CD4-positive, alpha-beta T cell (primary cell): ENCODE measurements at regions not wholly inside any gene's neighbourhood (a gene's known extent, or its start where the extent isn't known, plus 50 kb on each side); places are given as distances from the start of the nearest gene placed in this dataset.

Source experiments
- ATAC-seq: fragments of 200-7000 bp; cut with Tn5 transposase; one replicate; pipeline ENCODE4 v1.10.0; 2022; ENCODE audit warnings: mild to moderate bottlenecking; ENCODE audit not compliant: poor library complexity
- CTCF ChIA-PET: fragments of 350-600 bp; sonication (Branson Sonifier 250); formaldehyde crosslinking; loops from one replicate; lab custom pipeline; 2021; ENCODE audit warnings: antibody characterized with exemption, inconsistent platforms; lab: Charles Lee
- POLR2A ChIA-PET: fragments of 350-600 bp; sonication (Branson Sonifier 250); formaldehyde crosslinking; loops from one replicate; lab custom pipeline; 2021; ENCODE audit warnings: antibody characterized with exemption, inconsistent platforms; lab: Charles Lee
- DNase-seq, 14 experiments: peaks; one replicate each; pipeline ENCODE4 v3.0.0-alpha.2; 2013 to 2020; ENCODE audit warnings: mixed read lengths in 2 of 14
- H3K27ac ChIP-seq, 2 donors: one replicate each; pipeline versions ENCODE4 v1.5.1 to v1.7.0; 2013; ENCODE audit warnings: low read length in 2 of 2, low read depth in 1 of 2, mild to moderate bottlenecking in 1 of 2
- H3K27me3 ChIP-seq, 2 experiments: 1 replicate in 1 of 2; 2 replicates in 1 of 2; pipeline versions ENCODE4 v1.6.1 to v1.7.0; 2013; ENCODE audit warnings: low read length in 2 of 2, control low read depth in 1 of 2, mild to moderate bottlenecking in 1 of 2, moderate library complexity in 1 of 2; ENCODE audit not compliant: insufficient read depth in 2 of 2, control insufficient read depth in 1 of 2
- H3K36me3 ChIP-seq: one replicate; pipeline ENCODE4 v1.6.1; 2013; ENCODE audit warnings: low read length, control low read depth; ENCODE audit not compliant: insufficient read depth
- H3K4me1 ChIP-seq: one replicate; pipeline ENCODE4 v1.6.1; 2013; ENCODE audit warnings: low read length, control low read depth; ENCODE audit not compliant: insufficient read depth
- H3K4me3 ChIP-seq: one replicate; pipeline ENCODE4 v1.5.1; 2013; ENCODE audit warnings: mild to moderate bottlenecking, low read length, moderate library complexity
- H3K9me3 ChIP-seq, 2 experiments: 1 replicate in 1 of 2; 2 replicates in 1 of 2; pipeline versions ENCODE4 v1.6.1 to v1.7.0; 2013; ENCODE audit warnings: low read length in 2 of 2, mild to moderate bottlenecking in 2 of 2, control low read depth in 1 of 2, moderate library complexity in 1 of 2; ENCODE audit not compliant: control insufficient read depth in 1 of 2, insufficient read depth in 1 of 2
- H3K27ac Mint-ChIP-seq: one replicate; pipeline ENCODE4 v1.8.0; 2020; ENCODE audit warnings: mixed read lengths
- H3K27me3 Mint-ChIP-seq: one replicate; pipeline ENCODE4 v1.8.0; 2021; ENCODE audit warnings: mixed read lengths
- H3K36me3 Mint-ChIP-seq: one replicate; pipeline ENCODE4 v1.8.0; 2021; ENCODE audit warnings: low read depth, mixed read lengths
- H3K4me1 Mint-ChIP-seq: one replicate; pipeline ENCODE4 v1.8.0; 2021; ENCODE audit warnings: low read depth, mixed read lengths
- H3K4me3 Mint-ChIP-seq: one replicate; pipeline ENCODE4 v1.8.0; 2020; ENCODE audit warnings: mild to moderate bottlenecking, mixed read lengths
- H3K9me3 Mint-ChIP-seq: one replicate; pipeline ENCODE4 v1.8.0; 2020; ENCODE audit warnings: mixed read lengths
- intact Hi-C, 2 experiments: fragments of 100-400 bp; cut with DNase I in 1 of 2; cut with micrococcal nuclease in 1 of 2; formaldehyde crosslinking; loops; one replicate each; pipeline versions ENCODE4 v1.15.1 to v1.9.0; 2023 to 2025; cut with DNase I, micrococcal nuclease
- TF ChIP-seq, protein P1 (sequence below): fragments of 200-600 bp; IDR thresholded peaks from one replicate; pipeline ENCODE4 v1.8.0; 2022; ENCODE audit warnings: antibody characterized with exemption, mild to moderate bottlenecking

- Histone ChIP-seq H3K9me3 (peaks cover 0 to 4% of the 10 kb centered on the region in 2 experiments), H3K36me3 (no peaks in the 10 kb centered on the region), H3K4me3 (no peak overlapping the region), H3K27ac (no peak overlapping the region), H3K27me3 (no peaks in the 10 kb centered on the region), H3K4me1 (no peaks in the 10 kb centered on the region)
- DNase-seq (no peak), ATAC-seq (no peak)
- ChIA-PET POLR2A (no interaction called here), CTCF (no interaction called here)
- Mint-ChIP-seq H3K4me1 (no peaks in the 10 kb centered on the region), H3K27me3 (no peaks in the 10 kb centered on the region), H3K27ac (no peak overlapping the region), H3K36me3 (no peaks in the 10 kb centered on the region), H3K9me3 (no peaks in the 10 kb centered on the region), H3K4me3 (no peak overlapping the region)
- TF ChIP-seq, protein P1, sequence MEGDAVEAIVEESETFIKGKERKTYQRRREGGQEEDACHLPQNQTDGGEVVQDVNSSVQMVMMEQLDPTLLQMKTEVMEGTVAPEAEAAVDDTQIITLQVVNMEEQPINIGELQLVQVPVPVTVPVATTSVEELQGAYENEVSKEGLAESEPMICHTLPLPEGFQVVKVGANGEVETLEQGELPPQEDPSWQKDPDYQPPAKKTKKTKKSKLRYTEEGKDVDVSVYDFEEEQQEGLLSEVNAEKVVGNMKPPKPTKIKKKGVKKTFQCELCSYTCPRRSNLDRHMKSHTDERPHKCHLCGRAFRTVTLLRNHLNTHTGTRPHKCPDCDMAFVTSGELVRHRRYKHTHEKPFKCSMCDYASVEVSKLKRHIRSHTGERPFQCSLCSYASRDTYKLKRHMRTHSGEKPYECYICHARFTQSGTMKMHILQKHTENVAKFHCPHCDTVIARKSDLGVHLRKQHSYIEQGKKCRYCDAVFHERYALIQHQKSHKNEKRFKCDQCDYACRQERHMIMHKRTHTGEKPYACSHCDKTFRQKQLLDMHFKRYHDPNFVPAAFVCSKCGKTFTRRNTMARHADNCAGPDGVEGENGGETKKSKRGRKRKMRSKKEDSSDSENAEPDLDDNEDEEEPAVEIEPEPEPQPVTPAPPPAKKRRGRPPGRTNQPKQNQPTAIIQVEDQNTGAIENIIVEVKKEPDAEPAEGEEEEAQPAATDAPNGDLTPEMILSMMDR: no peak
- intact Hi-C loops: no loop called here
These were observed 342.4 kb downstream of the AKAIN1 start for GRCh38 chr18:4854671-4855070.

GRCh38 chr18:4851301-4851976 is 345.6 kb downstream of the AKAIN1 start:
- Histone ChIP-seq H3K9me3 (peaks cover 0 to 4% of the 10 kb centered on the region in 2 experiments), H3K27ac (no peak overlapping the region), H3K4me3 (no peak overlapping the region), H3K4me1 (no peaks in the 10 kb centered on the region), H3K27me3 (no peaks in the 10 kb centered on the region), H3K36me3 (no peaks in the 10 kb centered on the region)
- Mint-ChIP-seq H3K4me3 (no peak overlapping the region), H3K36me3 (no peaks in the 10 kb centered on the region), H3K27ac (no peak overlapping the region), H3K4me1 (no peaks in the 10 kb centered on the region), H3K27me3 (no peaks in the 10 kb centered on the region), H3K9me3 (no peaks in the 10 kb centered on the region)
- intact Hi-C loops: no loop called here
- DNase-seq (no peak), ATAC-seq (no peak)
- ChIA-PET POLR2A (no interaction called here), CTCF (no interaction called here)
- TF ChIP-seq, protein P1: no peak

DNA sequence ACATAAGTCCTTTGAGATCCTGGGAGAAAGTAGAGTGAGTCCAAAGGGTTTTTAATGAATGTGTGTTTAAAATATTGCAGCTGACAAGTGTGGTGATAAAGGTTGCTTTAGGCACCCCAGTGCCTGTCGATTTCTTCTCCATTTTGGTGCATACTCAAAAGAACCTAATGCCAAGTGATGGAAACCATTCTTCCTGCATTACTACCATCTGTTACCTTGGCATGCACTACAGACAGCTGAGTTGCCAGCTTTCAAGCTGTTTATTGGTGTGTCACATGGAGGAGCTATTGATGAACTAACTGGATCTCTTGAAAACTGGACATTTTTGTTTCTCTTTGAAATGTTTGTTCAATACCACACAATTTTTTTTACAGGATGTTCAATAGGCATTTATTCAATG is 350.0 kb downstream of the AKAIN1 start:
- no peaks in the 10 kb centered on the region for H3K4me1 Mint-ChIP-seq
- ATAC-seq (no peak), DNase-seq (no peak)
- no peak overlapping the region for H3K27ac ChIP-seq
- no peak overlapping the region for H3K4me3 Mint-ChIP-seq
- H3K9me3 Mint-ChIP-seq: no peaks in the 10 kb centered on the region
- H3K27me3 ChIP-seq: no peaks in the 10 kb centered on the region
- no peaks in the 10 kb centered on the region for H3K4me1 ChIP-seq
- H3K4me3 ChIP-seq: no peak overlapping the region
- H3K36me3 Mint-ChIP-seq: no peaks in the 10 kb centered on the region
- no peaks in the 10 kb centered on the region for H3K36me3 ChIP-seq
- intact Hi-C loops: no loop called here
- H3K9me3 ChIP-seq: no peaks in the 10 kb centered on the region
- TF ChIP-seq, protein P1: no peak
- ChIA-PET POLR2A (no interaction called here), CTCF (no interaction called here)
- H3K27me3 Mint-ChIP-seq: no peaks in the 10 kb centered on the region
- H3K27ac Mint-ChIP-seq: no peak overlapping the region
